ENCODE measurements at regions not wholly inside any gene's neighbourhood (a gene's known extent, or its start where the extent isn't known, plus 50 kb on each side); places are given as distances from the start of the nearest gene placed in this dataset.

DNA sequence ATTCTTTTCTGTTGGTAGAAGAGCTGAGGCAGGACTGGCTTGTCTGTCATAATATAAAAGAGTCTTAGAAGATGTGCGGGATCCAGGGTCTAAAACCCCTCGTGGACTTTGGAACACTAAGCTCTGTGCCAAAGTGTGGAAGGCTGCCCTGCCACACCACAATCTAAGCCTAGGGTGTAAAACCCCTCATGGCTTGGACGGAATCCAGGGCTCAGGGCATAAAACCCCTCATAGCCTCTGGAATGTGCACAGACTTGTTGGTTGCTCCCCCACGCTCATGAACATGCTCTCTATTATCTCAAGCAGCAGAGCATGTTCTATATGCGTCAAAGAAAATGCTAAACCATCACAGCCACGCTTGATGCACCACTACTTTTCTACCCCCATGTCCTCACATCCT lies 483.6 kb downstream of the GABRG1 start:
- Histone ChIP-seq H3K27me3 (ENCODE audit: low read depth, low read length) (no peaks in the 10 kb centered on the region), H3K36me3 (ENCODE audit: control insufficient read depth in 1 of 2, insufficient read depth in 2 of 2, low read length in 2 of 2) (no peaks in the 10 kb centered on the region), H3K4me1 (ENCODE audit: control insufficient read depth in 1 of 2, insufficient read depth in 2 of 2, low read length in 2 of 2) (no peaks in the 10 kb centered on the region)

DNA sequence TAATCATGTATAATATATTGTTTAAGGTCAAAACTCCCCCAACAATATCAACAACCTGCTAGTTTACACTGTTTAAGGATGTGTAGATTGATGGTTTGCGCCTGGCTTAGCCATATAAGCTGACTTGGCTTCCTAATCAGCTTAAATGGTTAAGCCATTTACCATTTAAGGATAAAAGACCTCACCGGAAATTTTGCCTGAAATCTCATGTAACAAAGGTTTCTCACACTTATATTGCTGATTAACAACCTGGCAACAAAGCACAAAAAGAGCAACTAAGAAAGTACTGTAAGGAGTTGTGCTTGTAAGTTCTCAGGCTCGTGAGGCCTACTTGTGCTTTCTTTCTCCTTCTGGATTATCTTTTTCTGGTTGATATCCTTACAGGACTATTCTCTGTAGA lies 485.2 kb downstream of the GABRG1 start:
- no peaks in the 10 kb centered on the region for H3K9me3 ChIP-seq (ENCODE audit: control insufficient read depth in 1 of 2, low read length in 2 of 2)
- H3K27ac ChIP-seq (ENCODE audit: low read length), result no peak overlapping the region
- H3K36me3 ChIP-seq (ENCODE audit: control insufficient read depth in 1 of 2, insufficient read depth in 2 of 2, low read length in 2 of 2), result no peaks in the 10 kb centered on the region
- no peaks in the 10 kb centered on the region for H3K27me3 ChIP-seq (ENCODE audit: low read depth, low read length)
- H3K4me3 ChIP-seq (ENCODE audit: low read depth in 1 of 2, low read length in 2 of 2), result no peak overlapping the region
- no peaks in the 10 kb centered on the region for H3K4me1 ChIP-seq (ENCODE audit: control insufficient read depth in 1 of 2, insufficient read depth in 2 of 2, low read length in 2 of 2)

More for the DNA sequence above, 483.6 kb downstream of the GABRG1 start:
- H3K4me3 ChIP-seq (ENCODE audit: low read depth in 1 of 2, low read length in 2 of 2), result no peak overlapping the region
- H3K9me3 ChIP-seq (ENCODE audit: control insufficient read depth in 1 of 2, low read length in 2 of 2), result no peaks in the 10 kb centered on the region
- no peak overlapping the region for H3K27ac ChIP-seq (ENCODE audit: low read length)

DNA sequence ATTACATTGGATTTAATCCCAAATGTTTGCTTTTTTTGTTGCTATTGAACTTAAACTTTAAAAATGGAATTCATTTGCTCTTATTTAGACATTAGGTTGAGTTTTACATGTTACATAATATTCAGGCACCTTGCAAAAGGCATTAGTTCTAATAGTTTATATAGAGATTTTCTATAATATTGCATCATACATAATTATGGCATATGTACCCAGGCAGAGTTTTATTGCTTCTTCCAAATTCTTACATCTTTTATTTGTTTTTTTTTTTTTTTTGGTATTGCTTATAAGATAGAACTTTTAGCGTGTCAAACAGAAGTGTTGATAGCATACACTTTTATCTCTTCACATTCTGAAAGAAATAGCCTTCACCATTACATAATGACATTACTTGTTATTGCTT lies 487.7 kb downstream of the GABRG1 start:
- no peak overlapping the region for H3K27ac ChIP-seq (ENCODE audit: low read length)
- H3K4me3 ChIP-seq (ENCODE audit: low read depth in 1 of 2, low read length in 2 of 2), result no peak overlapping the region
- no peaks in the 10 kb centered on the region for H3K9me3 ChIP-seq (ENCODE audit: control insufficient read depth in 1 of 2, low read length in 2 of 2)
- no peaks in the 10 kb centered on the region for H3K36me3 ChIP-seq (ENCODE audit: control insufficient read depth in 1 of 2, insufficient read depth in 2 of 2, low read length in 2 of 2)
- H3K27me3 ChIP-seq (ENCODE audit: low read depth, low read length), result no peaks in the 10 kb centered on the region
- H3K4me1 ChIP-seq (ENCODE audit: control insufficient read depth in 1 of 2, insufficient read depth in 2 of 2, low read length in 2 of 2), result no peaks in the 10 kb centered on the region

DNA sequence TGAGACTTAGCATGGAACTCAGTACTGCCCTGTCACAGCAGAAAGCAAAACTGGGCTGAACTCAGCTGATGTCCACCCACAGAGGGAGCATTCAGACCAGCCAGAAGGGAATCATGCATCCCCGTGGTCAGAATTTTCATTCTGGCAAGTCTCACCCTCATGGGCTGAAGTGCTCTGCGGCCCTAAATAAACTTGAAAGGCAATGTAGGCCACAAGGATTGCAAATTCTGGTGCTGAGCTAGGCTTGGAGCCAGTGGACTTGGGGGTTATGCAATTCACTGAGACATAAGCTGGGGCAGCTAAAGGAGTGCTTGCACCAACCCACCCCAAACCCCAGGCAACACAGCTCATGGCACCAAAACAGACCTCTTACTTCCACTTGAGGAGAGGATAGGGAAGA lies 494.1 kb downstream of the GABRG1 start:
- H3K9me3 ChIP-seq (ENCODE audit: control insufficient read depth in 1 of 2, low read length in 2 of 2), result no peaks in the 10 kb centered on the region
- H3K36me3 ChIP-seq (ENCODE audit: control insufficient read depth in 1 of 2, insufficient read depth in 2 of 2, low read length in 2 of 2), result no peaks in the 10 kb centered on the region
- no peak overlapping the region for H3K4me3 ChIP-seq (ENCODE audit: low read depth in 1 of 2, low read length in 2 of 2)
- H3K27me3 ChIP-seq (ENCODE audit: low read depth, low read length), result no peaks in the 10 kb centered on the region
- no peaks in the 10 kb centered on the region for H3K4me1 ChIP-seq (ENCODE audit: control insufficient read depth in 1 of 2, insufficient read depth in 2 of 2, low read length in 2 of 2)
- H3K27ac ChIP-seq (ENCODE audit: low read length), result no peak overlapping the region

DNA sequence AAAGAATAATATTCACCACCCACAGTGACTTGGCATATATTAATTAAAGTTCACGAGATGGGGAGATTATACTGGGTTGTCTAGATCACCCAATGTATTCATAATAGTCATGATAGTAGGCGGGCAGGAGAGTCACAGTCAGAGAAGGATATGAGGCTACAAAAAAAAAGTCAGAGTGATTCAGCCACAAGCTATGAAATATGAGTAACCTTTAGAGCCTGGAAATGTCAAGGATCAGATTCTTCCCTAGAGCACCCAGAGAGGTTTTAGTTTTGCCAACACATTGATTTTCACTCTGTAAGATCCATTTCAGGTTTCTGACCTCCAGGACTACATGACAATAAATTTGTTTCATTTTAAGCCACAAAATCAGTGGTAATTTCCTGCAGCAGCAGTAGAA lies 501.9 kb downstream of the GABRG1 start:
- no peaks in the 10 kb centered on the region for H3K36me3 ChIP-seq (ENCODE audit: control insufficient read depth in 1 of 2, insufficient read depth in 2 of 2, low read length in 2 of 2)
- no peak overlapping the region for H3K27ac ChIP-seq (ENCODE audit: low read length)

DNA sequence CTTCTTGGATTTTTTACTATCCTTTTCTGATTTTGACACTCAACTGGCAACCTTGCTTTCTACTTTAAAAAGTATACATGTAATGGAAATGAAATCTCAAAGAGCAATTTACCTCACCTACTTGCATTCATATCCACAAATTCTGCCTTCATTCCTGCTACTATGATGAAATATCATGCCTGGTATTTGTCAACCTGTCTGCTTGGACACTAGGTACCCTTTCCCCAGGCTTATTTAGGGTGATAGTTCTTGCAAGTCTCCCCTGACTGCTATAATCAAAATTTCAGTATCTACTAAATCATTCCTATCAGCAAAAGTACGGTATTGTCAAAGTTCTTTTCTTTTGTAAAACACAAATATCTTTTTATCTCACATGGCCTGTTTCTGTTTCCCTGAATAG lies 503.0 kb downstream of the GABRG1 start:
- Histone ChIP-seq H3K27me3 (ENCODE audit: low read depth, low read length) (no peaks in the 10 kb centered on the region), H3K9me3 (ENCODE audit: control insufficient read depth in 1 of 2, low read length in 2 of 2) (no peaks in the 10 kb centered on the region), H3K27ac (ENCODE audit: low read length) (no peak overlapping the region), H3K36me3 (ENCODE audit: control insufficient read depth in 1 of 2, insufficient read depth in 2 of 2, low read length in 2 of 2) (no peaks in the 10 kb centered on the region), H3K4me3 (ENCODE audit: low read depth in 1 of 2, low read length in 2 of 2) (no peak overlapping the region), H3K4me1 (ENCODE audit: control insufficient read depth in 1 of 2, insufficient read depth in 2 of 2, low read length in 2 of 2) (peaks cover 0 to 15% of the 10 kb centered on the region in 2 donors)

More for the DNA sequence above, 501.9 kb downstream of the GABRG1 start:
- Histone ChIP-seq H3K4me3 (ENCODE audit: low read depth in 1 of 2, low read length in 2 of 2) (no peak overlapping the region), H3K9me3 (ENCODE audit: control insufficient read depth in 1 of 2, low read length in 2 of 2) (no peaks in the 10 kb centered on the region), H3K27me3 (ENCODE audit: low read depth, low read length) (no peaks in the 10 kb centered on the region), H3K4me1 (ENCODE audit: control insufficient read depth in 1 of 2, insufficient read depth in 2 of 2, low read length in 2 of 2) (peaks cover 0 to 15% of the 10 kb centered on the region in 2 donors)

DNA sequence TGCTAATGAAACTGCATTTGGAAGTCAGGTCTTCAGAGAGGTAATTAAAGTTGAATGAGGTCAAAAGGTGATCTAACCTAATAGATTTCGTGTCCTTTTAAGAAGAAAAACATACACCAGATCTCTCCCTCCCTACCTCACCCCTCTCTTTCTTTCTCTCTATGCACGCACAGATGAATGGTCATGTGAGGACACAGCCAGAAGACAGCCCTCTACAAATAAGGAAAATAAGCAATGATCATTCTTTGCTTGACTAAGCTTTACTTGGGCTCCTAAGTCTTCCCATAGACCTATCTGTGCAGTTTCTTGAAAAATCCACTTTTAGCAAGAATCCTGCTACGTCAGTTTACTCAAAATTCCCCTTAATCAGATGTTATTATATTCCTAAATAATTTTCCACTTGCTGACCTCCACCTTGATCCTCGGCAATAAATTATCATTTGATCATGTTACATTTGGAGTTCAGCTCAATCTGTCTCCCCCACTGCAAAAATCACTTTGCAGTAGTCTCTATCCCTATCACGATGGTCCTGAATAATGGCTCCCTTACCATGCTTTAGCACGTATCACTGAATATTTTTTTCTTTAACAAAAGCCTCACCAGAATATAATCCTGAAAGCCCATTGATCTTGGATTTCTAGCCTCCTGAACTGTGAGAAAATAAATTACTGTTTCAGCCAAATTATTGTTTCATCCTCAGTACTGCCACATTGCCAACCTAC lies 527.3 kb downstream of the GABRG1 start:
- no peaks in the 10 kb centered on the region for H3K27me3 ChIP-seq (ENCODE audit: low read depth, low read length)
- no peak overlapping the region for H3K4me3 ChIP-seq (ENCODE audit: low read depth in 1 of 2, low read length in 2 of 2)
- no peaks in the 10 kb centered on the region for H3K4me1 ChIP-seq (ENCODE audit: control insufficient read depth in 1 of 2, insufficient read depth in 2 of 2, low read length in 2 of 2)
- no peak overlapping the region for H3K27ac ChIP-seq (ENCODE audit: low read length)
- H3K9me3 ChIP-seq (ENCODE audit: control insufficient read depth in 1 of 2, low read length in 2 of 2), result no peaks in the 10 kb centered on the region
- H3K36me3 ChIP-seq (ENCODE audit: control insufficient read depth in 1 of 2, insufficient read depth in 2 of 2, low read length in 2 of 2), result no peaks in the 10 kb centered on the region

DNA sequence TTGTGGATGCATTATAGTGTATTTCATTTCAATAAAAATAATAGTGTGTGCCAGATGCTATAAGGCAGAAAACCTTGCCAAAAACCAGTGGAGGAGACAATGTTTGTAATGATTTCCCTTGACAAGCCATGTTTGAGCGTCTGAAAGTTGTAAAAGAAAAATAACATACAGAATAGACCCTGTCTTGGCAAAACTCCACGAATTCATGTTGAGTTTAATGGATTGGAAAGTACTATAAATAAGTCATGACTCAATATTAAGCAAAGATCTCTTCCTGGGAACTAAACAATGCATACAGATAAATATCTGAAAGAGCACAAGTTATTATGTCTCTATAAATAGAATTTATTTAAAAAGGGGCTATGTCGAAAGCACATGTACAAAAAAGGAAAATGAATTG lies 543.5 kb downstream of the GABRG1 start:
- Histone ChIP-seq H3K9me3 (ENCODE audit: control insufficient read depth in 1 of 2, low read length in 2 of 2) (peaks cover 0 to 5% of the 10 kb centered on the region in 2 donors), H3K36me3 (ENCODE audit: control insufficient read depth in 1 of 2, insufficient read depth in 2 of 2, low read length in 2 of 2) (no peaks in the 10 kb centered on the region), H3K27me3 (ENCODE audit: low read depth, low read length) (no peaks in the 10 kb centered on the region), H3K27ac (ENCODE audit: low read length) (no peak overlapping the region), H3K4me3 (ENCODE audit: low read depth in 1 of 2, low read length in 2 of 2) (no peak overlapping the region), H3K4me1 (ENCODE audit: control insufficient read depth in 1 of 2, insufficient read depth in 2 of 2, low read length in 2 of 2) (no peaks in the 10 kb centered on the region)

DNA sequence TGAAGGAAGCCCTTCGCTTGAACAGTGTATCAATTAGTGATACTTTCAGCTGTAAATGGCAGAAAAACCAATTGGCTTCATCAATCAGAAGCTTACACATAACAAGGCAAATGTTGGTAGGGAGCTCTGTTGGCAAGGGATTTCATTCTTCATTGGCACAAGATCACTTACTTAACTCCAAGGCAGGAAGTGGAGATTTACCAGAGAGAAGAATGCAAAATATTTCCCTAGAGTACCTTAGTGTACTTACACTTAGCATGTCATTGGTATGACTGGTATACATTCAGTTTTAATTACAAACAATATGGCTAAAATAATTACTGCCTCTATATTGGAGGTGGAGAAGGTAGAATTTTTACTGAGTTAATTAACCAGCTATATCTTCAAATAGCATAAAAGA lies 545.0 kb downstream of the GABRG1 start:
- no peak overlapping the region for H3K27ac ChIP-seq (ENCODE audit: low read length)
- H3K4me3 ChIP-seq (ENCODE audit: low read depth in 1 of 2, low read length in 2 of 2), result no peak overlapping the region
- no peaks in the 10 kb centered on the region for H3K9me3 ChIP-seq (ENCODE audit: control insufficient read depth in 1 of 2, low read length in 2 of 2)
- no peaks in the 10 kb centered on the region for H3K36me3 ChIP-seq (ENCODE audit: control insufficient read depth in 1 of 2, insufficient read depth in 2 of 2, low read length in 2 of 2)
- no peaks in the 10 kb centered on the region for H3K4me1 ChIP-seq (ENCODE audit: control insufficient read depth in 1 of 2, insufficient read depth in 2 of 2, low read length in 2 of 2)
- no peaks in the 10 kb centered on the region for H3K27me3 ChIP-seq (ENCODE audit: low read depth, low read length)

DNA sequence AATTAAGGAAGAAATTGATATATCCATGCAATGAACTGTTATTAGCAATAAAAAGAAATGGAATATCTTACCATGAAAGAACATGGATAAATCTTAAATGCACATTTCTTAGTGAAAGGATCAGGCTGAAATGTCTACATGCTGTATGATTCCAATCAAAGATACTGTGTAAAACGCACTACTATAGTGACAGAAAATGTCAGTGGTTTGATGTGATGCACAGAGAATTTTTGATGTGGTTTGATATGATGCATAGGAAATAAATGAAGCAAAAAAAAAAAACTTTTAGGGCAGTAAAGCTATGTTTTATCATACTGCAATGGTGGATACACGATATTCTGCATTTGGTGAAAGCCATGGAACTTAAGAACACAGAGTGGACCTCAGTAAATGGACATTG lies 547.6 kb downstream of the GABRG1 start:
- Histone ChIP-seq H3K36me3 (ENCODE audit: control insufficient read depth in 1 of 2, insufficient read depth in 2 of 2, low read length in 2 of 2) (no peaks in the 10 kb centered on the region), H3K4me1 (ENCODE audit: control insufficient read depth in 1 of 2, insufficient read depth in 2 of 2, low read length in 2 of 2) (no peaks in the 10 kb centered on the region), H3K4me3 (ENCODE audit: low read depth in 1 of 2, low read length in 2 of 2) (no peak overlapping the region), H3K9me3 (ENCODE audit: control insufficient read depth in 1 of 2, low read length in 2 of 2) (no peaks in the 10 kb centered on the region), H3K27ac (ENCODE audit: low read length) (no peak overlapping the region), H3K27me3 (ENCODE audit: low read depth, low read length) (no peaks in the 10 kb centered on the region)

DNA sequence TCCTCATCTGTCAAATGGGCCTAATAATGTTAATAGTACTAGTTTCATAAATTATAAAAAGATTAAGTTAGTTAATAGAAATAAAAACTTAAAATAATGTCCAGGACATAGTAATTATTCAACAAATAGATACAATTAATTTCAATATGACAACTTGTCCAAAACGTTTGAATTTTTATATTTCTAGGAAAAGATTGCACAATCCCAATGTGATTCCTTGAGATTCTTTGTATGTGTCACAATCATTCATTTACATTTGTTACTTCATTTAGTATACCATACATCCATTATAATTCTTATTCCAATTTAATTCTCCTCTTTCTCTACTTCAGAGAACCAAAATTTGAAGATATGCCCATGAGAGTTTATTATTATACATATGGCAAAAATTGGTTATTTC lies 554.2 kb downstream of the GABRG1 start:
- Histone ChIP-seq H3K4me3 (ENCODE audit: low read depth in 1 of 2, low read length in 2 of 2) (no peak overlapping the region), H3K4me1 (ENCODE audit: control insufficient read depth in 1 of 2, insufficient read depth in 2 of 2, low read length in 2 of 2) (no peaks in the 10 kb centered on the region), H3K27ac (ENCODE audit: low read length) (no peak overlapping the region), H3K27me3 (ENCODE audit: low read depth, low read length) (no peaks in the 10 kb centered on the region), H3K36me3 (ENCODE audit: control insufficient read depth in 1 of 2, insufficient read depth in 2 of 2, low read length in 2 of 2) (no peaks in the 10 kb centered on the region), H3K9me3 (ENCODE audit: control insufficient read depth in 1 of 2, low read length in 2 of 2) (no peaks in the 10 kb centered on the region)

DNA sequence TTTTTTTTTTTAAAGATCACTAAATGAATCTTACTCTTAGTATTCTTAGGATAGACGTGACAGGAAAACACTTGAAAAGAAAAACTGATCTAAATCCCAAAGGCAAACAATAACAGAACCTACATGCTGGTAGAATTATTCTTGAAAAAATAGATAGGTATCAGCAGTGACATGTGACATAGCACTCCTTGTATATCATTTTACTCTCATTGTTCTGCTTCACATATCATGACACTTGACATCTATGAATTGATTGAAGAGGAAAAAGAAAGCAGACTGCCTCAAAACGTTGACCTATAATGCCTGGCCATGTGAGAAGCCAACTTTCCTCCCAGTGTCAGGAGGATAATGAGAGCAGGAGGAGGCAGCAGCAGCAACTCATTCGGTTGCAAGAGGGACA lies 555.2 kb downstream of the GABRG1 start:
- H3K27ac ChIP-seq (ENCODE audit: low read length), result no peak overlapping the region
- H3K27me3 ChIP-seq (ENCODE audit: low read depth, low read length), result no peaks in the 10 kb centered on the region
- H3K4me1 ChIP-seq (ENCODE audit: control insufficient read depth in 1 of 2, insufficient read depth in 2 of 2, low read length in 2 of 2), result no peaks in the 10 kb centered on the region
- no peak overlapping the region for H3K4me3 ChIP-seq (ENCODE audit: low read depth in 1 of 2, low read length in 2 of 2)
- no peaks in the 10 kb centered on the region for H3K9me3 ChIP-seq (ENCODE audit: control insufficient read depth in 1 of 2, low read length in 2 of 2)
- H3K36me3 ChIP-seq (ENCODE audit: control insufficient read depth in 1 of 2, insufficient read depth in 2 of 2, low read length in 2 of 2), result no peaks in the 10 kb centered on the region
